ENCODE measurements at regions not wholly inside any gene's neighbourhood (a gene's known extent, or its start where the extent isn't known, plus 50 kb on each side); places are given as distances from the start of the nearest gene placed in this dataset.

DNA sequence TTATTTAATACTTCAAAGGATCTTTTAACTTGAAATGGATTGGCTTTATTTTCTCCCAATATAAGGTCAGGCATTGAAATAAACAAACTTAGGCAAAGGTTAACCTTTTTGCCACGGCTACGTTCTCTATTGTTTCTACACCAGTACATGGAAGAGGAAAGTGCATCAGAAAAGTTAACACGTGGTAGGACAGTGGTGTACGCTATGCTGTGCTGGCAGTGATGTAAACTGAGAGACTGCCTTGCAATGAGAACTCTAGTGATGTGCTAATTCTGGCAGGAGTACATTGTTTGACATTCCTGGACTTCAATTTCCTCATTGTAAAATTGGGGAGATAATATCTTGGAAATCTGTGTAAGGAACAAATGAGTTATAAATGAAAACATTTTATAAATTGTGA is 208.2 kb downstream of the TMA16 start:
- DNase-seq: no peak
- Histone ChIP-seq H3K23ac (ENCODE audit: insufficient read length, low read depth, low read length) (no peak overlapping the region), H4K20me1 (ENCODE audit: control insufficient read depth, insufficient read depth, insufficient read length) (no peaks in the 10 kb centered on the region), H3K9ac (ENCODE audit: extremely low read depth, insufficient read length, low read length) (no peak overlapping the region), H2BK5ac (ENCODE audit: insufficient read length, low read length) (no peak overlapping the region), H3K14ac (ENCODE audit: insufficient read depth, low read length) (no peak overlapping the region), H4K5ac (ENCODE audit: insufficient read length, low read depth, low read length) (no peak overlapping the region), H3K23me2 (ENCODE audit: insufficient read length, low read depth, low read length, poor library complexity, severe bottlenecking) (no peaks in the 10 kb centered on the region), H3T11ph (ENCODE audit: low read length) (no peak overlapping the region), H2BK12ac (ENCODE audit: insufficient read length, low read depth, low read length) (no peak overlapping the region), H4K8ac (replicated peaks; ENCODE audit: insufficient read length, low read depth, low read length) (no peak overlapping the region), H3K56ac (ENCODE audit: insufficient read length, low read depth, low read length) (no peak overlapping the region), H3K79me2 (ENCODE audit: insufficient read depth, low read length) (no peaks in the 10 kb centered on the region), H2BK20ac (ENCODE audit: low read depth, low read length, poor library complexity, severe bottlenecking) (no peak overlapping the region), H3K4me2 (ENCODE audit: insufficient read depth, insufficient read length, low read length) (no peak overlapping the region), H3K27me3 (ENCODE audit: insufficient read depth, low read length) (no peaks in the 10 kb centered on the region), H2AFZ (ENCODE audit: low read length) (no peak overlapping the region), H2AK5ac (ENCODE audit: insufficient read length, low read length) (no peak overlapping the region), H3K9me3 (ENCODE audit: control insufficient read depth, low read depth, low read length) (no peaks in the 10 kb centered on the region), H2BK120ac (ENCODE audit: low read depth, low read length, poor library complexity, severe bottlenecking) (no peak overlapping the region), H4K91ac (ENCODE audit: insufficient read length, low read depth, low read length) (no peak overlapping the region), H3K27ac (ENCODE audit: insufficient read length, low read depth, low read length) (no peak overlapping the region), H3K79me1 (ENCODE audit: insufficient read depth, low read depth, low read length, poor library complexity, severe bottlenecking) (no peaks in the 10 kb centered on the region), H2BK15ac (ENCODE audit: low read depth, low read length) (no peak overlapping the region), H3K18ac (ENCODE audit: insufficient read length, low read depth, low read length) (no peak overlapping the region), H3K4ac (ENCODE audit: low read depth, low read length) (no peak overlapping the region), H3K4me1 (ENCODE audit: insufficient read depth, low read length) (no peaks in the 10 kb centered on the region)
- Mint-ChIP-seq H3K27me3 (ENCODE audit: low read depth) (no peaks in the 10 kb centered on the region), H3K27ac (no peak overlapping the region), H3K4me3 (no peak overlapping the region), H3K36me3 (ENCODE audit: insufficient read depth in 1 of 3, low read depth in 3 of 3) (no peaks in the 10 kb centered on the region), H3K9me3 (no peaks in the 10 kb centered on the region), H3K4me1 (peaks cover under 1 to 3% of the 10 kb centered on the region in 2 experiments; a peak in 2 of 4 replicates)
- no CpG with 5 or more reads among the region's 4 CpGs for WGBS (ENCODE audit: extremely low coverage, insufficient read length, low lambda C conversion rate)
- TF ChIP-seq, protein P1, sequence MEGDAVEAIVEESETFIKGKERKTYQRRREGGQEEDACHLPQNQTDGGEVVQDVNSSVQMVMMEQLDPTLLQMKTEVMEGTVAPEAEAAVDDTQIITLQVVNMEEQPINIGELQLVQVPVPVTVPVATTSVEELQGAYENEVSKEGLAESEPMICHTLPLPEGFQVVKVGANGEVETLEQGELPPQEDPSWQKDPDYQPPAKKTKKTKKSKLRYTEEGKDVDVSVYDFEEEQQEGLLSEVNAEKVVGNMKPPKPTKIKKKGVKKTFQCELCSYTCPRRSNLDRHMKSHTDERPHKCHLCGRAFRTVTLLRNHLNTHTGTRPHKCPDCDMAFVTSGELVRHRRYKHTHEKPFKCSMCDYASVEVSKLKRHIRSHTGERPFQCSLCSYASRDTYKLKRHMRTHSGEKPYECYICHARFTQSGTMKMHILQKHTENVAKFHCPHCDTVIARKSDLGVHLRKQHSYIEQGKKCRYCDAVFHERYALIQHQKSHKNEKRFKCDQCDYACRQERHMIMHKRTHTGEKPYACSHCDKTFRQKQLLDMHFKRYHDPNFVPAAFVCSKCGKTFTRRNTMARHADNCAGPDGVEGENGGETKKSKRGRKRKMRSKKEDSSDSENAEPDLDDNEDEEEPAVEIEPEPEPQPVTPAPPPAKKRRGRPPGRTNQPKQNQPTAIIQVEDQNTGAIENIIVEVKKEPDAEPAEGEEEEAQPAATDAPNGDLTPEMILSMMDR (conservative IDR thresholded peaks at IDR 0.05): no peak
